ENCODE measurements at regions not wholly inside any gene's neighbourhood (a gene's known extent, or its start where the extent isn't known, plus 50 kb on each side); places are given as distances from the start of the nearest gene placed in this dataset.

- DNase-seq: no peak
Observed at GRCh38 chr17:33404070-33404819, 111.2 kb upstream of the ASIC2 start.

- no peak for DNase-seq
Observed at GRCh38 chr17:33416131-33416530, 123.0 kb upstream of the ASIC2 start.

- DNase-seq: no peak
Observed at GRCh38 chr17:33421933-33422332, 128.8 kb upstream of the ASIC2 start.

- no peak for DNase-seq
Observed at GRCh38 chr17:33433581-33433980, 140.5 kb upstream of the ASIC2 start.

- no peak for DNase-seq
Observed at GRCh38 chr17:33434841-33435240, 141.7 kb upstream of the ASIC2 start.

GRCh38 chr17:33435721-33436301, 142.7 kb upstream of the ASIC2 start:
- DNase-seq: no peak

- no peak for DNase-seq
Observed at GRCh38 chr17:33436321-33436720, 143.2 kb upstream of the ASIC2 start.

- DNase-seq: no peak
Observed at GRCh38 chr17:33438139-33438538, 145.0 kb upstream of the ASIC2 start.

- DNase-seq: no peak
Observed at GRCh38 chr17:33438578-33438977, 145.5 kb upstream of the ASIC2 start.

- no peak for DNase-seq
Observed at GRCh38 chr17:33442320-33442719, 149.2 kb upstream of the ASIC2 start.

- no peak for DNase-seq
Observed at GRCh38 chr17:33444731-33445130, 151.6 kb upstream of the ASIC2 start.

GRCh38 chr17:33447090-33447489, 154.0 kb upstream of the ASIC2 start:
- DNase-seq: no peak

GRCh38 chr17:33451221-33451620, 158.1 kb upstream of the ASIC2 start:
- DNase-seq: no peak

GRCh38 chr17:33457477-33457876, 164.4 kb upstream of the ASIC2 start:
- no peak for DNase-seq

- DNase-seq: no peak
Observed at GRCh38 chr17:33459078-33459940, 166.2 kb upstream of the ASIC2 start.

GRCh38 chr17:33460781-33461450, 167.8 kb upstream of the ASIC2 start:
- no peak for DNase-seq

- DNase-seq: no peak
Observed at GRCh38 chr17:33463887-33464286, 170.8 kb upstream of the ASIC2 start.

- DNase-seq: no peak
Observed at GRCh38 chr17:33464669-33465280, 171.7 kb upstream of the ASIC2 start.

GRCh38 chr17:33469421-33469820, 176.3 kb upstream of the ASIC2 start:
- no peak for DNase-seq

- DNase-seq: no peak
Observed at GRCh38 chr17:33469911-33470310, 176.8 kb upstream of the ASIC2 start.

- no peak for DNase-seq
Observed at GRCh38 chr17:33473061-33473460, 180.0 kb upstream of the ASIC2 start.

GRCh38 chr17:33474789-33475188, 181.7 kb upstream of the ASIC2 start:
- no peak for DNase-seq

GRCh38 chr17:33475594-33475993, 182.5 kb upstream of the ASIC2 start:
- DNase-seq: no peak

Measured in activated CD4-positive, alpha-beta T cell treated with anti-CD3 and anti-CD28 coated beads, Interleukin-2, amount 50 U/mL, for 4 hours (primary cell).